Activated naive CD8-positive, alpha-beta T cell (primary cell): ENCODE measurements at regions not wholly inside any gene's neighbourhood (a gene's known extent, or its start where the extent isn't known, plus 50 kb on each side); places are given as distances from the start of the nearest gene placed in this dataset.

Experiments
- H3K27ac Mint-ChIP-seq: one replicate; pipeline ENCODE4 v1.8.0; 2021; ENCODE audit warnings: mixed read lengths
- H3K27me3 Mint-ChIP-seq: one replicate; pipeline ENCODE4 v1.8.0; 2021; ENCODE audit warnings: mixed read lengths
- H3K36me3 Mint-ChIP-seq: one replicate; pipeline ENCODE4 v1.8.0; 2021; ENCODE audit warnings: mixed read lengths
- H3K4me1 Mint-ChIP-seq: one replicate; pipeline ENCODE4 v1.8.0; 2021; ENCODE audit warnings: low read depth, mixed read lengths
- H3K4me3 Mint-ChIP-seq: one replicate; pipeline ENCODE4 v1.8.0; 2021; ENCODE audit warnings: mild to moderate bottlenecking, mixed read lengths
- H3K9me3 Mint-ChIP-seq: one replicate; pipeline ENCODE4 v1.8.0; 2021; ENCODE audit warnings: low read depth, mixed read lengths

GRCh38 chr11:13098616-13099289 is 89.6 kb downstream of the RASSF10 start:
- Mint-ChIP-seq H3K4me1 (no peaks in the 10 kb centered on the region), H3K27me3 (peaks cover 2% of the 10 kb centered on the region), H3K36me3 (no peaks in the 10 kb centered on the region), H3K27ac (no peak overlapping the region), H3K9me3 (no peaks in the 10 kb centered on the region), H3K4me3 (no peak overlapping the region)

GRCh38 chr11:13101644-13102512 is 92.8 kb downstream of the RASSF10 start:
- H3K9me3 Mint-ChIP-seq, result no peaks in the 10 kb centered on the region
- H3K27ac Mint-ChIP-seq, result no peak overlapping the region

GRCh38 chr11:13102513-13102840 is 93.4 kb downstream of the RASSF10 start:
- no peaks in the 10 kb centered on the region for H3K36me3 Mint-ChIP-seq
- no peak overlapping the region for H3K4me3 Mint-ChIP-seq
- peaks cover 2% of the 10 kb centered on the region for H3K27me3 Mint-ChIP-seq
- H3K4me1 Mint-ChIP-seq, result no peaks in the 10 kb centered on the region
- no peaks in the 10 kb centered on the region for H3K9me3 Mint-ChIP-seq
- no peak overlapping the region for H3K27ac Mint-ChIP-seq

More at GRCh38 chr11:13101644-13102512, 92.8 kb downstream of the RASSF10 start:
- no peak overlapping the region for H3K4me3 Mint-ChIP-seq
- H3K36me3 Mint-ChIP-seq, result no peaks in the 10 kb centered on the region
- H3K4me1 Mint-ChIP-seq, result no peaks in the 10 kb centered on the region
- peaks cover 2% of the 10 kb centered on the region for H3K27me3 Mint-ChIP-seq

GRCh38 chr11:13102865-13103539 is 93.9 kb downstream of the RASSF10 start:
- Mint-ChIP-seq H3K36me3 (no peaks in the 10 kb centered on the region), H3K4me1 (no peaks in the 10 kb centered on the region), H3K27ac (no peak overlapping the region), H3K9me3 (no peaks in the 10 kb centered on the region), H3K4me3 (no peak overlapping the region), H3K27me3 (peaks cover 2% of the 10 kb centered on the region)

- Mint-ChIP-seq H3K9me3 (peaks cover 4% of the 10 kb centered on the region), H3K4me3 (no peak overlapping the region), H3K36me3 (no peaks in the 10 kb centered on the region), H3K27ac (no peak overlapping the region), H3K4me1 (no peaks in the 10 kb centered on the region), H3K27me3 (peaks cover 5% of the 10 kb centered on the region)
These were observed 94.9 kb downstream of the RASSF10 start for GRCh38 chr11:13103962-13104554.

GRCh38 chr11:13104619-13105236 is 95.6 kb downstream of the RASSF10 start:
- Mint-ChIP-seq H3K27me3 (peaks cover 6% of the 10 kb centered on the region), H3K27ac (no peak overlapping the region), H3K4me1 (no peaks in the 10 kb centered on the region), H3K9me3 (peaks cover 10% of the 10 kb centered on the region), H3K4me3 (no peak overlapping the region), H3K36me3 (no peaks in the 10 kb centered on the region)

- no peak overlapping the region for H3K27ac Mint-ChIP-seq
These were observed 96.2 kb downstream of the RASSF10 start for GRCh38 chr11:13105237-13105844.

GRCh38 chr11:13107544-13108044 is 98.5 kb downstream of the RASSF10 start:
- H3K27me3 Mint-ChIP-seq, result peaks cover 6% of the 10 kb centered on the region
- H3K27ac Mint-ChIP-seq, result no peak overlapping the region
- H3K36me3 Mint-ChIP-seq, result no peaks in the 10 kb centered on the region
- peaks cover 10% of the 10 kb centered on the region for H3K9me3 Mint-ChIP-seq
- no peak overlapping the region for H3K4me3 Mint-ChIP-seq
- no peaks in the 10 kb centered on the region for H3K4me1 Mint-ChIP-seq

More at GRCh38 chr11:13105237-13105844, 96.2 kb downstream of the RASSF10 start:
- Mint-ChIP-seq H3K36me3 (no peaks in the 10 kb centered on the region), H3K9me3 (peaks cover 10% of the 10 kb centered on the region), H3K27me3 (peaks cover 6% of the 10 kb centered on the region), H3K4me1 (no peaks in the 10 kb centered on the region), H3K4me3 (no peak overlapping the region)

GRCh38 chr11:13108416-13108815 is 99.3 kb downstream of the RASSF10 start:
- H3K9me3 Mint-ChIP-seq, result peaks cover 10% of the 10 kb centered on the region
- no peaks in the 10 kb centered on the region for H3K36me3 Mint-ChIP-seq
- no peaks in the 10 kb centered on the region for H3K4me1 Mint-ChIP-seq
- no peak overlapping the region for H3K4me3 Mint-ChIP-seq
- peaks cover 4% of the 10 kb centered on the region for H3K27me3 Mint-ChIP-seq
- no peak overlapping the region for H3K27ac Mint-ChIP-seq

- Mint-ChIP-seq H3K4me3 (no peak overlapping the region), H3K4me1 (no peaks in the 10 kb centered on the region), H3K27me3 (peaks cover 4% of the 10 kb centered on the region), H3K9me3 (peaks cover 10% of the 10 kb centered on the region), H3K27ac (no peak overlapping the region), H3K36me3 (no peaks in the 10 kb centered on the region)
These were observed 100.5 kb downstream of the RASSF10 start for GRCh38 chr11:13109616-13110015.

- H3K9me3 Mint-ChIP-seq, result peaks cover 10% of the 10 kb centered on the region
- H3K27ac Mint-ChIP-seq, result no peak overlapping the region
- no peaks in the 10 kb centered on the region for H3K36me3 Mint-ChIP-seq
- H3K4me1 Mint-ChIP-seq, result no peaks in the 10 kb centered on the region
- H3K4me3 Mint-ChIP-seq, result no peak overlapping the region
- peaks cover 4% of the 10 kb centered on the region for H3K27me3 Mint-ChIP-seq
These were observed 101.0 kb downstream of the RASSF10 start for GRCh38 chr11:13110145-13110544.

- Mint-ChIP-seq H3K27ac (no peak overlapping the region), H3K4me3 (no peak overlapping the region)
These were observed 102.1 kb downstream of the RASSF10 start for GRCh38 chr11:13110929-13111812.

GRCh38 chr11:13111813-13112130 is 102.7 kb downstream of the RASSF10 start:
- Mint-ChIP-seq H3K27ac (no peak overlapping the region), H3K4me3 (no peak overlapping the region), H3K27me3 (peaks cover 8% of the 10 kb centered on the region), H3K9me3 (peaks cover 10% of the 10 kb centered on the region), H3K36me3 (no peaks in the 10 kb centered on the region), H3K4me1 (no peaks in the 10 kb centered on the region)

More at GRCh38 chr11:13110929-13111812, 102.1 kb downstream of the RASSF10 start:
- H3K4me1 Mint-ChIP-seq, result no peaks in the 10 kb centered on the region
- H3K27me3 Mint-ChIP-seq, result peaks cover 4% of the 10 kb centered on the region
- H3K36me3 Mint-ChIP-seq, result no peaks in the 10 kb centered on the region
- peaks cover 10% of the 10 kb centered on the region for H3K9me3 Mint-ChIP-seq
